ENCODE measurements at regions not wholly inside any gene's neighbourhood (a gene's known extent, or its start where the extent isn't known, plus 50 kb on each side); places are given as distances from the start of the nearest gene placed in this dataset.
A peak's percentile ranks its signal among the peaks of the same experiment; 100 is the strongest.

DNA sequence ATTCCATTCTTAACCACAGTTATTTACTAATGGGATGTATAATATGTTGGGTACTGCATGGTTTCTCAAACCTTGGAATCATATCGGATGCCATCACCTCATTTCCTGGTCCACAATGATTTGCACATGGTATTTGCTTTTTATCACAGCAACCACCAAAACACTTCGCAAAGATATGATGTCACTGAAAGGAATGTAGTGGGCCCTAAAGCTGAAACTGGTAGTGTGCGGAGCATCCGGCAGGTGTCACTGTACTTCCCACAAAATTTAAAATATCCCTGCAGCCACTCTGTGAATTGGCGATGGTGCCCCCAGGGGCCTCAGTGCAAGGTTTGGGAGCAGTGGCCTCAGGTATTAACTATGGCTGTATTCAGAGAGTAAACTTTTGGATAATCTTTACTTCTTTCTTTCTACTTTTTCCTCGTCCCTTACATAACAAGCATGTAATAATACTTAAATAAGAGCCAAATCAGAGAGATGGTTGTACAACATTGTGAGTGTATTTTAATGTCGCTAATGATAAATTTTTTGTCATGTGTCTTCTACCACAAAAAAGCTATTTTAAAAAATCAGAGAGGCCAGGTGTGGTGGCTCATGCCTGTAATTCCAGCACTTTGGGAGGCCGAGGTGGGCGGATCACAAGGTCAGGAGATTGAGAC lies 66.2 kb downstream of the FAM241B start:
- Histone ChIP-seq H3K9me2 (replicated peaks; ENCODE audit: low read depth, low read length) (no peaks in the 10 kb centered on the region), H3K4me3 (ENCODE audit: low read length, poor library complexity, severe bottlenecking) (no peak overlapping the region), H2AFZ (ENCODE audit: low read length) (no peak overlapping the region), H3K4me2 (ENCODE audit: low read depth, low read length, poor library complexity, severe bottlenecking) (no peak overlapping the region), H3K4me1 (ENCODE audit: insufficient read depth, low read length, poor library complexity, severe bottlenecking) (no peaks in the 10 kb centered on the region), H3K27me3 (ENCODE audit: insufficient read depth, low read length, poor library complexity, severe bottlenecking) (no peaks in the 10 kb centered on the region), H3K9me3 (ENCODE audit: insufficient read depth, low read depth, low read length) (no peaks in the 10 kb centered on the region), H3F3A (ENCODE audit: low read depth) (no peaks in the 10 kb centered on the region), H4K20me1 (ENCODE audit: insufficient read depth, low read length, poor library complexity, severe bottlenecking) (no peaks in the 10 kb centered on the region), H3K9ac (ENCODE audit: low read depth, low read length, poor library complexity, severe bottlenecking) (no peak overlapping the region), H3K79me2 (ENCODE audit: insufficient read depth, low read length) (no peaks in the 10 kb centered on the region), H3K36me3 (ENCODE audit: insufficient read depth, low read length) (no peaks in the 10 kb centered on the region)
- TF ChIP-seq, protein P1, sequence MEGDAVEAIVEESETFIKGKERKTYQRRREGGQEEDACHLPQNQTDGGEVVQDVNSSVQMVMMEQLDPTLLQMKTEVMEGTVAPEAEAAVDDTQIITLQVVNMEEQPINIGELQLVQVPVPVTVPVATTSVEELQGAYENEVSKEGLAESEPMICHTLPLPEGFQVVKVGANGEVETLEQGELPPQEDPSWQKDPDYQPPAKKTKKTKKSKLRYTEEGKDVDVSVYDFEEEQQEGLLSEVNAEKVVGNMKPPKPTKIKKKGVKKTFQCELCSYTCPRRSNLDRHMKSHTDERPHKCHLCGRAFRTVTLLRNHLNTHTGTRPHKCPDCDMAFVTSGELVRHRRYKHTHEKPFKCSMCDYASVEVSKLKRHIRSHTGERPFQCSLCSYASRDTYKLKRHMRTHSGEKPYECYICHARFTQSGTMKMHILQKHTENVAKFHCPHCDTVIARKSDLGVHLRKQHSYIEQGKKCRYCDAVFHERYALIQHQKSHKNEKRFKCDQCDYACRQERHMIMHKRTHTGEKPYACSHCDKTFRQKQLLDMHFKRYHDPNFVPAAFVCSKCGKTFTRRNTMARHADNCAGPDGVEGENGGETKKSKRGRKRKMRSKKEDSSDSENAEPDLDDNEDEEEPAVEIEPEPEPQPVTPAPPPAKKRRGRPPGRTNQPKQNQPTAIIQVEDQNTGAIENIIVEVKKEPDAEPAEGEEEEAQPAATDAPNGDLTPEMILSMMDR (conservative IDR thresholded peaks at IDR 0.05; ENCODE audit: low read length): peak; percentile 67
- no peak for TF ChIP-seq EZH2phosphoT487 (IDR thresholded peaks at IDR 0.05; ENCODE audit: borderline replicate concordance)

DNA sequence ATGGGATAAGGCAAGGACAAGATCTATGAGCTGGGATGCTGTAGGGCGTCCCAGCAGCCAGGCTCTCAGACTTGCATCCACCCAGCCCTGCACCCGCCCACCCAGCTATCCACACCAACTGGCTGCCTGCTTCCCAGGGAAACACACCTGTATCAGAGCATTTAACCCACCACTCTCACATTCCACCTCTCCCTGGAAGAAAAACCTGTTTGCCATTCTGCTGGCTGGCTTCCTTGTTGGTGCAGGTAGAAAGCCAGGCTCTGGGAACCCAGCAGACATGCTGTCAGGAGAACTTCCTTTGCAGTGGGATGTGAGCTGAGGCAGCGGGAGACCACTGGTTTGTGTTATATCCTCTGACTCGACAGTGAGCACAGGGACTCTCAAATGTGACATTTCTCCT lies 67.0 kb downstream of the FAM241B start:
- H3K9me3 ChIP-seq (ENCODE audit: insufficient read depth, low read depth, low read length): no peaks in the 10 kb centered on the region
- H3K9me2 ChIP-seq (replicated peaks; ENCODE audit: low read depth, low read length): no peaks in the 10 kb centered on the region
- H3K27me3 ChIP-seq (ENCODE audit: insufficient read depth, low read length, poor library complexity, severe bottlenecking): no peaks in the 10 kb centered on the region
- H3K9ac ChIP-seq (ENCODE audit: low read depth, low read length, poor library complexity, severe bottlenecking): no peak overlapping the region
- no peaks in the 10 kb centered on the region for H3K4me1 ChIP-seq (ENCODE audit: insufficient read depth, low read length, poor library complexity, severe bottlenecking)
- no peaks in the 10 kb centered on the region for H3K79me2 ChIP-seq (ENCODE audit: insufficient read depth, low read length)
- no peak overlapping the region for H3K4me2 ChIP-seq (ENCODE audit: low read depth, low read length, poor library complexity, severe bottlenecking)
- TF ChIP-seq, protein P1 (conservative IDR thresholded peaks at IDR 0.05; ENCODE audit: low read length): no peak
- TF ChIP-seq EZH2phosphoT487 (IDR thresholded peaks at IDR 0.05; ENCODE audit: borderline replicate concordance): no peak
- no peaks in the 10 kb centered on the region for H3K36me3 ChIP-seq (ENCODE audit: insufficient read depth, low read length)
- no peaks in the 10 kb centered on the region for H3F3A ChIP-seq (ENCODE audit: low read depth)
- H2AFZ ChIP-seq (ENCODE audit: low read length): no peak overlapping the region
- H3K4me3 ChIP-seq (ENCODE audit: low read length, poor library complexity, severe bottlenecking): no peak overlapping the region
- no peaks in the 10 kb centered on the region for H4K20me1 ChIP-seq (ENCODE audit: insufficient read depth, low read length, poor library complexity, severe bottlenecking)

DNA sequence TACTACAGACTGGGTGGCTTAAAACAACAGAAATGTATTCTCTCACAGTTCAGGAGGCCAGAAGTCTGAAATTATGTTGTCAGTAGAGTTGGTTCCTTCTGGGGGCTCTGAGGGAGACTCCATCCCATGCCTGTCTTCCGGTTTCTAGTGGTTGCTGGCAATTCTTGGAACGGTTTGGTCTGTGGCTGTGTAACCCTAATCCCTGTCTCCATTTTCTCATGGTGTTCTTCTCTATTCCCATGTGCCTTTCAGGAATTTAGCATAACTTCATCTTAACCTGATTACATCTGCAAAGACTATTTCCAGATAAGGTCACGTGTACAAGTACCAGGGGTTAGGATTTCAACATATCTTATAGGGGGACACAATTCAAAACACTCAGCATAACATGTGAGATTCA lies 73.2 kb downstream of the FAM241B start:
- H3K36me3 ChIP-seq (ENCODE audit: insufficient read depth, low read length): no peaks in the 10 kb centered on the region
- H3K4me1 ChIP-seq (ENCODE audit: insufficient read depth, low read length, poor library complexity, severe bottlenecking): no peaks in the 10 kb centered on the region
- no peaks in the 10 kb centered on the region for H3K9me3 ChIP-seq (ENCODE audit: insufficient read depth, low read depth, low read length)
- H4K20me1 ChIP-seq (ENCODE audit: insufficient read depth, low read length, poor library complexity, severe bottlenecking): no peaks in the 10 kb centered on the region
- peaks cover 19% of the 10 kb centered on the region for H3K27me3 ChIP-seq (ENCODE audit: insufficient read depth, low read length, poor library complexity, severe bottlenecking)
- H3K9me2 ChIP-seq (replicated peaks; ENCODE audit: low read depth, low read length): no peaks in the 10 kb centered on the region
- no peaks in the 10 kb centered on the region for H3F3A ChIP-seq (ENCODE audit: low read depth)
- no peaks in the 10 kb centered on the region for H3K79me2 ChIP-seq (ENCODE audit: insufficient read depth, low read length)
- TF ChIP-seq EZH2phosphoT487 (IDR thresholded peaks at IDR 0.05; ENCODE audit: borderline replicate concordance): no peak
- TF ChIP-seq, protein P1 (conservative IDR thresholded peaks at IDR 0.05; ENCODE audit: low read length): no peak
- H3K4me2 ChIP-seq (ENCODE audit: low read depth, low read length, poor library complexity, severe bottlenecking): no peak overlapping the region
- H2AFZ ChIP-seq (ENCODE audit: low read length): no peak overlapping the region
- H3K4me3 ChIP-seq (ENCODE audit: low read length, poor library complexity, severe bottlenecking): no peak overlapping the region
- no peak overlapping the region for H3K9ac ChIP-seq (ENCODE audit: low read depth, low read length, poor library complexity, severe bottlenecking)
